ENCODE measurements at regions not wholly inside any gene's neighbourhood (a gene's known extent, or its start where the extent isn't known, plus 50 kb on each side); places are given as distances from the start of the nearest gene placed in this dataset.

- H3K27ac ChIP-seq (ENCODE audit: low read depth in 2 of 2, low read length in 1 of 2) = no peak overlapping the region
- ChIA-PET POLR2A (no interaction called here), CTCF (interaction anchor here (1.1 to 1.5 kb wide), 3 partner anchors 8 to 50 kb away, joined by 3 to 4 read pairs (median 4); no protein-coding TSS in a partner anchor)
- DNase-seq = no peak
- no peaks in the 10 kb centered on the region for H3K79me2 ChIP-seq (ENCODE audit: insufficient read depth)
- H3K4me2 ChIP-seq = no peak overlapping the region
- 61% methylated on average over 14 of the region's 14 CpGs for WGBS (ENCODE audit: low lambda C conversion rate)
- H3K4me1 ChIP-seq (ENCODE audit: control insufficient read depth in 1 of 2, insufficient read depth in 2 of 2, low read depth in 1 of 2, low read length in 1 of 2) = peaks cover 0 to 8% of the 10 kb centered on the region in 2 experiments; a peak in 2 of 4 replicates
- no peaks in the 10 kb centered on the region for H3K9me2 ChIP-seq
- no peaks in the 10 kb centered on the region for H3K9me3 ChIP-seq
- H3K4me3 ChIP-seq (ENCODE audit: low read depth in 2 of 2, low read length in 1 of 2) = no peak overlapping the region
- no peak overlapping the region for H2AFZ ChIP-seq (ENCODE audit: low read depth)
- no peaks in the 10 kb centered on the region for H3K36me3 ChIP-seq (replicated peaks in 1 of 2; ENCODE audit: control insufficient read depth in 1 of 2, insufficient read depth in 2 of 2, low read length in 1 of 2)
- no peaks in the 10 kb centered on the region for H3F3A ChIP-seq (replicated peaks; ENCODE audit: insufficient read depth)
- TF ChIP-seq NFIC (IDR thresholded peaks at IDR 0.05; ENCODE audit: borderline replicate concordance) (no peak), GATA2 (CRISPR knock-in tag; IDR thresholded peaks at IDR 0.05) (no peak; the same call in 1 of the 2 replicates), TEAD4 (IDR thresholded peaks at IDR 0.05; ENCODE audit: borderline replicate concordance, insufficient read depth) (no peak), TAF1 (IDR thresholded peaks at IDR 0.05; ENCODE audit: borderline replicate concordance, low read depth, low read length) (no peak), REST (IDR thresholded peaks at IDR 0.05; ENCODE audit: low read depth, low read length) (no peak), RAD21 (IDR thresholded peaks at IDR 0.05; ENCODE audit: low read length) (no peak), RCOR1 (IDR thresholded peaks at IDR 0.05; ENCODE audit: low read length) (no peak), GABPA (IDR thresholded peaks at IDR 0.05; ENCODE audit: low read depth) (no peak), MAX (IDR thresholded peaks at IDR 0.05; ENCODE audit: low read depth) (no peak), MEF2A (IDR thresholded peaks at IDR 0.05; ENCODE audit: borderline replicate concordance, low read depth) (no peak), PBX3 (IDR thresholded peaks at IDR 0.05) (no peak), RFX5 (IDR thresholded peaks at IDR 0.05; ENCODE audit: low read length) (no peak), EZH2phosphoT487 (IDR thresholded peaks at IDR 0.05; ENCODE audit: borderline replicate concordance, low read depth) (no peak)
- no peaks in the 10 kb centered on the region for H3K27me3 ChIP-seq (ENCODE audit: insufficient read depth)
- H3K9ac ChIP-seq = no peak overlapping the region
- H4K20me1 ChIP-seq (ENCODE audit: insufficient read depth) = no peaks in the 10 kb centered on the region
Observed at GRCh38 chr5:68746643-68747420, 347.0 kb upstream of the SLC30A5 start.
